Heart right ventricle (tissue), 16 donors: ENCODE measurements at regions not wholly inside any gene's neighbourhood (a gene's known extent, or its start where the extent isn't known, plus 50 kb on each side); places are given as distances from the start of the nearest gene placed in this dataset.
A peak's percentile ranks its signal among the peaks of the same experiment; 100 is the strongest.

Source experiments
- ATAC-seq, 8 donors: fragments of 200-7000 bp; cut with Tn5 transposase; one replicate each; pipeline ENCODE4 v1.9.1; 2020; ENCODE audit warnings: mild to moderate bottlenecking in 8 of 8, moderate library complexity in 8 of 8, moderate number of reproducible peaks in 1 of 8
- DNase-seq, 2 donors: peaks; one replicate each; pipeline ENCODE4 v3.0.0-alpha.2; 2020
- H3K27ac ChIP-seq, 10 donors: fragments of 200-600 bp; sonication (generic) in 2 of 10; one replicate each; pipeline versions ENCODE4 v1.5.0 to v1.8.0; 2020 to 2022; ENCODE audit warnings: mild to moderate bottlenecking in 3 of 10
- H3K27me3 ChIP-seq, 7 donors: fragments of 200-600 bp; one replicate each; pipeline ENCODE4 v1.8.0; 2021 to 2022; ENCODE audit warnings: mild to moderate bottlenecking in 2 of 7
- H3K36me3 ChIP-seq, 9 donors: fragments of 200-600 bp; sonication (generic) in 1 of 9; one replicate each; pipeline versions ENCODE4 v1.5.0 to v1.8.0; 2020 to 2022; ENCODE audit warnings: mild to moderate bottlenecking in 2 of 9
- H3K4me1 ChIP-seq, 9 donors: fragments of 200-600 bp; sonication (generic) in 1 of 9; one replicate each; pipeline versions ENCODE4 v1.5.0 to v1.8.0; 2020 to 2022; ENCODE audit warnings: mild to moderate bottlenecking in 4 of 9
- H3K4me3 ChIP-seq, 10 donors: fragments of 200-600 bp; sonication (generic) in 2 of 10; one replicate each; pipeline versions ENCODE4 v1.5.0 to v1.8.0; 2020 to 2022; ENCODE audit warnings: mild to moderate bottlenecking in 7 of 10, moderate library complexity in 2 of 10
- H3K9me3 ChIP-seq, 11 donors: fragments of 200-600 bp in 10 of 11; sonication (generic) in 2 of 11; one replicate each; pipeline versions ENCODE4 v1.5.0 to v1.8.0; 2013 to 2022; ENCODE audit warnings: mild to moderate bottlenecking in 2 of 11, control low read depth in 1 of 11, moderate library complexity in 1 of 11
- WGBS, 2 donors: extraction: QIAGEN DNeasy Blood & Tissue Kit; methylation state at CpG; one replicate each; pipeline ENCODE4 v1.1.7; 2013; ENCODE audit warnings: inconsistent platforms in 1 of 2; 5-methylcytosine and 5-hydroxymethylcytosine counted together
- intact Hi-C, 10 donors: fragments of 100-400 bp; cut with DNase I; formaldehyde crosslinking; loops; one replicate each; pipeline versions ENCODE4 v1.11.1 to v1.14.2; 2022
- TF ChIP-seq, protein P1 (sequence below), 9 donors: fragments of 200-600 bp; sonication (generic) in 2 of 9; IDR thresholded peaks; one replicate each; pipeline versions ENCODE4 v1.5.0 to v1.8.0; 2021 to 2022; ENCODE audit warnings: antibody characterized with exemption in 9 of 9, mild to moderate bottlenecking in 5 of 9, moderate library complexity in 1 of 9
- donor health status: Arrhythmogenic right ventricular cardiomyopathy.
- donor health status: ischemic (EF 13 %, LVEDD 7.1; RV severe dilation, severe dysfunction).
- donor health status: healthy with polysubstance abuse.
- donor health status: DM: no; HTN: yes; CAD: no.
- donor health status: DM: no; HTN: no; CAD: no.
- donor health status: ischemic (EF 25% LVEDD 6.9; RV normal size, moderate dysfunction).
- donor health status: ischemic (EF 25% LVEDD 5.7; RV mildly dilated, moderate dysfunction).
- donor health status: healthy.
- donor health status: DM: yes; HTN: yes; CAD: no.
- donor health status: Ischemic cardiomyopathy.
- donor health status: ischemic (EF 35%, LVEDD 5.7; RV mildly dilated, moderate dysfunction).
- donor health status: nonischemic (EF 11% LVEDD 7.7; RV severe dilation, severe dysfunction).
- donor health status: DM: yes; HTN: yes; CAD: no.
- donor health status: PGD.
- donor health status: ischemic (EF 29% LVEDD 5.4; RV normal size, mild dysfunction).
- donor health status: nonischemic (EF 23%, LVEDD 6.1; RV moderate dilation, normal function).

DNA sequence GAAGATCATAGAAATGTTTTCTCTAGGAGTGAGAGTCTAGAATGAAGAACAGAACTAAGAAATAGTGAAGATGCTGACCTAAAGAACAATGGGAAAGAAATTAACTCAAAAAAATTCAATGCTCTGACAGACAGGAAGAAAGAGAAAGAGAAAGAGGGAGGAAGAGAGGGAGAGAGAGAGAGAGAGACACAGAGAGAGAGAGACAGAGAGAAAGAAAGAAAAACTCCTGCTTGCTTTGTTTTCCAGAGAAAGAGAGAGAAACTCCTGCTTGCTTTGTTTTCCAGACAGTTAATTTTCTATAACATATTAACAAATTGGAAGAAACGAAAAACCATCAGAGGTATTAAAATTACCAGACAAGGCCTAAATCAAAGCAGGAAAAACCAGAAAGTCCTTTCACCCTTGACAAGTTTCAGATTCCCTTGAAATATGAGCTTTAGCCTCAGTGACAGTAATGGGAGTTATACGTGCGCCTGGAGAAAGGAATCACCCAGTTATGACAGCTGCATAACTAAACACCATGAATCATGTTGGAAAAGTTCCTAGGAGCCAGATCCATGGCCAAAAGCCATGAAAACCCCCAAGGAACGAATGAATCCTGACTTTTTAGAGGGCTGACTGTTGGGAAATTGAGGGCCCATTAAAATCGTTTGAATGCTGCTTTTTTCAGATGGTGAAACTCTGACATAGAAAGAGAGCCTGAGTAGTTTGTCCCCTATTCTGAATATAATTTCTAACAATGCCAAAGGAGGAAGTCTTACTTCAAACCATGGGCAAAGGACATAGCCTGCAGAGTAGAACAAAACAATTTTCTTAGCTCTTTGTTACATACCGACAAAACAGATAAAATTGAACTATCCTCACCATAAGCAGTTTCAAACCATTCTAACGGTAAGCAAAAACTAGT is 228.6 kb upstream of the CHST9 start:
- no peaks in the 10 kb centered on the region for H3K36me3 ChIP-seq
- peak in 7 of 8 donors; percentile 64 to 87 (median 82) for ATAC-seq
- WGBS, 2 donors, result 51 to 63% methylated on average over 7 of the region's 7 CpGs
- no peaks in the 10 kb centered on the region for H3K9me3 ChIP-seq
- H3K4me1 ChIP-seq, result no peaks in the 10 kb centered on the region
- TF ChIP-seq, protein P1, sequence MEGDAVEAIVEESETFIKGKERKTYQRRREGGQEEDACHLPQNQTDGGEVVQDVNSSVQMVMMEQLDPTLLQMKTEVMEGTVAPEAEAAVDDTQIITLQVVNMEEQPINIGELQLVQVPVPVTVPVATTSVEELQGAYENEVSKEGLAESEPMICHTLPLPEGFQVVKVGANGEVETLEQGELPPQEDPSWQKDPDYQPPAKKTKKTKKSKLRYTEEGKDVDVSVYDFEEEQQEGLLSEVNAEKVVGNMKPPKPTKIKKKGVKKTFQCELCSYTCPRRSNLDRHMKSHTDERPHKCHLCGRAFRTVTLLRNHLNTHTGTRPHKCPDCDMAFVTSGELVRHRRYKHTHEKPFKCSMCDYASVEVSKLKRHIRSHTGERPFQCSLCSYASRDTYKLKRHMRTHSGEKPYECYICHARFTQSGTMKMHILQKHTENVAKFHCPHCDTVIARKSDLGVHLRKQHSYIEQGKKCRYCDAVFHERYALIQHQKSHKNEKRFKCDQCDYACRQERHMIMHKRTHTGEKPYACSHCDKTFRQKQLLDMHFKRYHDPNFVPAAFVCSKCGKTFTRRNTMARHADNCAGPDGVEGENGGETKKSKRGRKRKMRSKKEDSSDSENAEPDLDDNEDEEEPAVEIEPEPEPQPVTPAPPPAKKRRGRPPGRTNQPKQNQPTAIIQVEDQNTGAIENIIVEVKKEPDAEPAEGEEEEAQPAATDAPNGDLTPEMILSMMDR (IDR thresholded peaks at IDR 0.05), result no peak
- intact Hi-C loops, result no loop called here
- peak overlapping the region in 7 of 10 donors; percentile 20 to 54 (median 45) for H3K27ac ChIP-seq
- peak in 1 of 2 donors; percentile 35 for DNase-seq
- H3K27me3 ChIP-seq, result no peaks in the 10 kb centered on the region
- H3K4me3 ChIP-seq, result no peak overlapping the region

DNA sequence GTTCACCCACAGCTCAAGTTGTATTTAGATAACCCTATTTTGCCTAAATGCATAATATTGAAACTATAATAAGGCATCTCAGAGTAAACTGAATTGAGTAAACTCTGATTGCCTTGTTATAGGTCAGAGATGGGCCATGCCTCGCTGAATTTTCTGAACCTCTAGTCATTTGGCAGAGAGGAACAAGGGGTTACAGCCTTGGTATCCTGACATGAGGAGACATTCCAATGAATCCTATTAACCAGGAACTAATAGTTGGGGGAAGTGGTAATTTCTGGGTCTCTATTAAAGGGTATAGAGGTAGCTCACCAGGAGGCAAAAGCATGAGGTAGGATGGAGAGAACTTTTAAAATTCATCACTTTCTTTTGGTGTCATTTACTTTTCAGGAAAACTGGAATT is 227.4 kb upstream of the CHST9 start:
- Histone ChIP-seq H3K27ac (peak overlapping the region in 3 of 10 donors; percentile 26 to 54 (median 45)), H3K36me3 (no peaks in the 10 kb centered on the region), H3K9me3 (no peaks in the 10 kb centered on the region), H3K4me3 (no peak overlapping the region), H3K27me3 (no peaks in the 10 kb centered on the region), H3K4me1 (no peaks in the 10 kb centered on the region)
- intact Hi-C loops, result no loop called here
- TF ChIP-seq, protein P1 (IDR thresholded peaks at IDR 0.05), result no peak
- WGBS, 2 donors, result 79% methylated on average over 1 of the region's 1 CpG
- ATAC-seq, result no peak
- no peak for DNase-seq

DNA sequence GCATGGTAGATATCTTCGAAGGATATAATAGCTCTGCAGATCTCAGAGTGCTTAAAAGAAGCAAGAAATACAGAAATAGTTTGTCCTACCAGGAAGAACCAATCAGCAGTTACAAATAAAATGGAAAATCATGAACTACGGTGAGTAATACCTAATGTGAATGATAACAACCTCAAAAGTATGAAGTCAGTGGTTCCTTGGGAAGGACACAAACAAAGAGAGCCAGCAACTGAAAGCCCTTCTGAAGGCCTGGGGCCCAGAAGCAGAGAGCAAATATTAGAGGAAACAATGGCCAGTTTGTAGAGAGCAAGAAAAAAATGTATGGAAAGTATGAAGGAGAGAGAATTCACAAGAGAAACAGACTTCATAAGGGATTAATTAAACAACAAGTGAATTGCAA is 226.8 kb upstream of the CHST9 start:
- TF ChIP-seq, protein P1 (IDR thresholded peaks at IDR 0.05), result no peak
- H3K4me3 ChIP-seq, result no peak overlapping the region
- no peak for DNase-seq
- 68 to 74% methylated on average over 2 of the region's 2 CpGs for WGBS, 2 donors
- no peaks in the 10 kb centered on the region for H3K4me1 ChIP-seq
- H3K27me3 ChIP-seq, result no peaks in the 10 kb centered on the region
- intact Hi-C loops, result no loop called here
- no peaks in the 10 kb centered on the region for H3K9me3 ChIP-seq
- ATAC-seq, result no peak
- H3K27ac ChIP-seq, result no peak overlapping the region
- no peaks in the 10 kb centered on the region for H3K36me3 ChIP-seq

DNA sequence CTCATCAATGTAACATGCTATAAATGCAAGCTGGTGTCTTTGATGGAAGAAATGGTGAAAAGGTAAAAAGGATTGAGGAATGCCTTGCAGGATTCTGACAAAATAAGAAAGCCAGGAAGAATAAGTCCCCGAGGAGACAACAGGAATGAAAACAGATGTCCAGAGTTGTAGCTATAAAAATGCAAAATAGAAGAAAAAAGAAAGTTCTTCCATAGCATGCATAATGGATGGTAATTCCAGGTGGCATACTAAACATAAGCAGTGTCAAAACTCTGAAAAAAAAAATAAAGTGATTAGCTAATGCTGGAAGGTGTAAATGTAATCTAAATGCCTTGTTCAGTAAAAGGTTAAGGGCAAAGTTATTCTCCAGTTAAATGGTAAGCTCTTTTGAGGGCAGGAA is 225.9 kb upstream of the CHST9 start:
- Histone ChIP-seq H3K4me1 (no peaks in the 10 kb centered on the region), H3K4me3 (no peak overlapping the region), H3K27me3 (no peaks in the 10 kb centered on the region), H3K36me3 (no peaks in the 10 kb centered on the region), H3K27ac (no peak overlapping the region), H3K9me3 (no peaks in the 10 kb centered on the region)
- intact Hi-C loops, result no loop called here
- TF ChIP-seq, protein P1 (IDR thresholded peaks at IDR 0.05), result no peak
- no peak for DNase-seq
- WGBS, 2 donors, result 57 to 64% methylated on average over 1 of the region's 1 CpG
- ATAC-seq, result no peak
